Neutrophil (primary cell): ENCODE measurements at regions not wholly inside any gene's neighbourhood (a gene's known extent, or its start where the extent isn't known, plus 50 kb on each side); places are given as distances from the start of the nearest gene placed in this dataset.

Experiments
- H3K27ac ChIP-seq: fragments of 200-600 bp; sonication (generic); 2 replicates; pipeline ENCODE4 v1.5.1; 2016; ENCODE audit warnings: mild to moderate bottlenecking, moderate library complexity
- H3K27me3 ChIP-seq: fragments of 200-600 bp; sonication (generic); 2 replicates; pipeline ENCODE4 v1.6.0; 2016; ENCODE audit warnings: mild to moderate bottlenecking
- H3K36me3 ChIP-seq: fragments of 200-600 bp; sonication (generic); 2 replicates; pipeline ENCODE4 v1.5.1; 2017
- H3K4me1 ChIP-seq, 2 experiments: fragments of 200-600 bp in 1 of 2; sonication (generic) in 1 of 2; 1 replicate in 1 of 2; 2 replicates in 1 of 2; pipeline versions ENCODE4 v1.5.1 to v1.6.1; 2013 to 2016; ENCODE audit warnings: low read depth in 1 of 2, low read length in 1 of 2, mild to moderate bottlenecking in 1 of 2, moderate library complexity in 1 of 2; ENCODE audit not compliant: control insufficient read depth in 1 of 2, insufficient read depth in 1 of 2
- H3K4me3 ChIP-seq, 2 experiments: fragments of 200-600 bp in 1 of 2; sonication (generic) in 1 of 2; 1 replicate in 1 of 2; 2 replicates in 1 of 2; pipeline ENCODE4 v1.5.1; 2013 to 2016; ENCODE audit warnings: low read depth in 1 of 2, low read length in 1 of 2, mild to moderate bottlenecking in 1 of 2, moderate library complexity in 1 of 2
- H3K9me3 ChIP-seq: fragments of 200-600 bp; sonication (generic); 2 replicates; pipeline ENCODE4 v1.5.1; 2016
- CTCF ChIP-seq: fragments of 200-600 bp; sonication (generic); IDR thresholded peaks from 2 replicates; pipeline ENCODE4 v1.5.1; 2016; ENCODE audit warnings: antibody characterized with exemption

GRCh38 chr2:122061206-122061605 is 305.8 kb downstream of the TSN start:
- H3K4me3 ChIP-seq, result no peak overlapping the region
- no peak for TF ChIP-seq CTCF

GRCh38 chr2:122061831-122062230 is 306.4 kb downstream of the TSN start:
- Histone ChIP-seq H3K27ac (no peak overlapping the region), H3K36me3 (no peaks in the 10 kb centered on the region), H3K4me1 (no peaks in the 10 kb centered on the region), H3K9me3 (no peaks in the 10 kb centered on the region), H3K4me3 (no peak overlapping the region), H3K27me3 (no peaks in the 10 kb centered on the region)
- no peak for TF ChIP-seq CTCF

More at GRCh38 chr2:122061206-122061605, 305.8 kb downstream of the TSN start:
- Histone ChIP-seq H3K27me3 (no peaks in the 10 kb centered on the region), H3K27ac (no peak overlapping the region), H3K36me3 (no peaks in the 10 kb centered on the region), H3K4me1 (no peaks in the 10 kb centered on the region), H3K9me3 (no peaks in the 10 kb centered on the region)

DNA sequence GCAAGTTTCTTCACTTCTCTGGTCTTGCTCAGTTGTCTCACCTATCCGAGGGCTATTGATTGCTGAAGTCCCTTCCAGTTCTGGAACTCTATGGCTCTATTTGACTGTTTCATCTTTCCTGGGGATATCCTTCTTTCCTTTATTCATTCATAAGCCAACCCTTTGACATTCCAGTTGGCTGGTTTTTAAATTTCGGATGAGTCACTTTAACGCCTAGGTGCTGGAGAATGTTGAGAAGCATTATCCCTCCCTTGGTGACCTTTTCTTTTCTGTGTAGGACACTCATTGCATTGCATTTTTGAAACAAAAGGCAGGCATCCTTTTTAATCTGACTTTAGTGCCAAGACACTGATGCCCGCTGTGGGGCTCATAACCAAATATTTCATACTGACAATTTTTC is 307.1 kb downstream of the TSN start:
- Histone ChIP-seq H3K36me3 (no peaks in the 10 kb centered on the region), H3K27ac (no peak overlapping the region), H3K4me3 (no peak overlapping the region), H3K9me3 (no peaks in the 10 kb centered on the region), H3K27me3 (no peaks in the 10 kb centered on the region), H3K4me1 (no peaks in the 10 kb centered on the region)
- no peak for TF ChIP-seq CTCF

GRCh38 chr2:122063716-122064115 is 308.3 kb downstream of the TSN start:
- Histone ChIP-seq H3K27ac (no peak overlapping the region), H3K9me3 (no peaks in the 10 kb centered on the region), H3K4me1 (no peaks in the 10 kb centered on the region), H3K36me3 (no peaks in the 10 kb centered on the region), H3K27me3 (no peaks in the 10 kb centered on the region), H3K4me3 (no peak overlapping the region)
- TF ChIP-seq CTCF, result no peak

DNA sequence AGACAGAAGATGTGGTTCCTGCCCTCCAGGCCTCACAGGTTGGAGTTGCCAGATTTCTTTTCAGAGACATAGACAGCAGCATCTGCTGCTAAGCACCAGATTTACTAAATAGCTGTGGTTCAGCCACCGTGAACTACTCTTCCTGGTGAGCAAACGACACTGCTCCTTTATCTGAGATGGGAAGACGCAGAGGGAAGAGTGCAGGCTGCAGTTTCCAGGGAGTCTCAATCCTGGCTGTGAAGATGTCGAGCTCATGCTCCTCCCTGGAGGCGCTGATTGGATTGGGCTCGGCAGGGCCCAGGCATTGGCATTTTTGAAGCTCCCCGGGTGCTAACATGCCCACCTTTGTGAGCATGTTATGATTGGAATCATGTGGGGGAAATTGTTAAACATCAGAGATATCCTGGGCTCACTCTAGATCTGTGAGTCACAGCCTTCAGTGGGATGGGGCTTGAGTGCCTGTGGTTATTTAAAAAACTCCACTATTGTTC is 314.8 kb downstream of the TSN start:
- Histone ChIP-seq H3K36me3 (no peaks in the 10 kb centered on the region), H3K9me3 (no peaks in the 10 kb centered on the region), H3K4me1 (no peaks in the 10 kb centered on the region), H3K27ac (no peak overlapping the region), H3K4me3 (no peak overlapping the region), H3K27me3 (no peaks in the 10 kb centered on the region)
- no peak for TF ChIP-seq CTCF

- Histone ChIP-seq H3K27ac (no peak overlapping the region), H3K9me3 (no peaks in the 10 kb centered on the region), H3K36me3 (no peaks in the 10 kb centered on the region), H3K27me3 (no peaks in the 10 kb centered on the region), H3K4me1 (no peaks in the 10 kb centered on the region), H3K4me3 (no peak overlapping the region)
- TF ChIP-seq CTCF, result no peak
These were observed 317.2 kb downstream of the TSN start for GRCh38 chr2:122072666-122073065.
